ENCODE measurements at regions not wholly inside any gene's neighbourhood (a gene's known extent, or its start where the extent isn't known, plus 50 kb on each side); places are given as distances from the start of the nearest gene placed in this dataset.
"Not testable (repeated sequence)": the region's sequence is repeated elsewhere in the genome, so short reads cannot be mapped to it uniquely, and the experiment has no call there.

DNA sequence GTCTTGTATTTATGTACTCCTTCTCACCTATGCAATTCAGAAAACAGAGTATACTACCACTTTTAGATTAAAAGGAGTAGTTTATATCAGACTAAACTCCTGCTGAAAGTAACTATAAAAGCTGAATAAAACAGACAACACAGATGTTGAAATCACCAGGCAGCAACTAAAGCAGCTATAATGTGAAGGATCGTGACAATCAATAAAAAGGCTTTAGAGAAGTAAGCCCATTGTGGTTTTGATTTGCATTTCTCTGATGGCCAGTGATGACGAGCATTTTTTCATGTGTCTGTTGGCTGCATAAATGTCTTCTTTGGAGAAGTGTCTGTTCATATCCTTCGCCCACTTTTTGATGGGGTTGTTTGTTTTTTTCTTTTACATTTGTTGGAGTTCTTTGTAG, 152.1 kb upstream of the MB21D2 start:
- TF ChIP-seq, protein P1, sequence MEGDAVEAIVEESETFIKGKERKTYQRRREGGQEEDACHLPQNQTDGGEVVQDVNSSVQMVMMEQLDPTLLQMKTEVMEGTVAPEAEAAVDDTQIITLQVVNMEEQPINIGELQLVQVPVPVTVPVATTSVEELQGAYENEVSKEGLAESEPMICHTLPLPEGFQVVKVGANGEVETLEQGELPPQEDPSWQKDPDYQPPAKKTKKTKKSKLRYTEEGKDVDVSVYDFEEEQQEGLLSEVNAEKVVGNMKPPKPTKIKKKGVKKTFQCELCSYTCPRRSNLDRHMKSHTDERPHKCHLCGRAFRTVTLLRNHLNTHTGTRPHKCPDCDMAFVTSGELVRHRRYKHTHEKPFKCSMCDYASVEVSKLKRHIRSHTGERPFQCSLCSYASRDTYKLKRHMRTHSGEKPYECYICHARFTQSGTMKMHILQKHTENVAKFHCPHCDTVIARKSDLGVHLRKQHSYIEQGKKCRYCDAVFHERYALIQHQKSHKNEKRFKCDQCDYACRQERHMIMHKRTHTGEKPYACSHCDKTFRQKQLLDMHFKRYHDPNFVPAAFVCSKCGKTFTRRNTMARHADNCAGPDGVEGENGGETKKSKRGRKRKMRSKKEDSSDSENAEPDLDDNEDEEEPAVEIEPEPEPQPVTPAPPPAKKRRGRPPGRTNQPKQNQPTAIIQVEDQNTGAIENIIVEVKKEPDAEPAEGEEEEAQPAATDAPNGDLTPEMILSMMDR (IDR thresholded peaks at IDR 0.05): not testable (repeated sequence)
- not testable (repeated sequence) for TF ChIP-seq EP300, POLR2AphosphoS5 (IDR thresholded peaks at IDR 0.05)
